Keratinocyte (primary cell): ENCODE measurements at regions not wholly inside any gene's neighbourhood (a gene's known extent, or its start where the extent isn't known, plus 50 kb on each side); places are given as distances from the start of the nearest gene placed in this dataset.

Source experiments
- DNase-seq: peaks from one replicate; pipeline ENCODE4 v3.0.0-alpha.2; 2011; ENCODE audit warnings: low read depth, missing footprints, low spot score
- FAIRE-seq: peaks from 2 replicates; lab custom pipeline; 2011; peaks lifted over from hg19 to GRCh38; lab: Jason Lieb, UNC
- H2AFZ ChIP-seq: 2 replicates; pipeline ENCODE4 v1.6.0; 2012; ENCODE audit warnings: low read length, control low read depth, inconsistent platforms; ENCODE audit not compliant: control insufficient read depth
- H3K27ac ChIP-seq: 2 replicates; pipeline ENCODE4 v1.5.1; 2011; ENCODE audit warnings: low read length; ENCODE audit not compliant: control insufficient read depth, insufficient read depth
- H3K27me3 ChIP-seq: 3 replicates; pipeline ENCODE4 v1.6.0; 2011; ENCODE audit warnings: low read length; ENCODE audit not compliant: control insufficient read depth, insufficient read depth; ENCODE audit errors: extremely low read depth
- H3K36me3 ChIP-seq, 2 experiments: 2 replicates in 1 of 2; 3 replicates in 1 of 2; pipeline ENCODE4 v1.5.1; 2011; ENCODE audit warnings: low read length in 2 of 2, mild to moderate bottlenecking in 1 of 2; ENCODE audit not compliant: control insufficient read depth in 2 of 2, insufficient read depth in 2 of 2; ENCODE audit errors: extremely low read depth in 1 of 2
- H3K4me1 ChIP-seq: 3 replicates; pipeline ENCODE4 v1.5.1; 2011; ENCODE audit warnings: low read length; ENCODE audit not compliant: control insufficient read depth, insufficient read depth; ENCODE audit errors: extremely low read depth
- H3K4me2 ChIP-seq: 3 replicates; pipeline ENCODE4 v1.6.0; 2011; ENCODE audit warnings: low read depth, low read length; ENCODE audit not compliant: control insufficient read depth, insufficient read depth; ENCODE audit errors: extremely low read depth
- H3K4me3 ChIP-seq, 3 experiments: fragments of 200-600 bp in 1 of 3; sonication (generic) in 1 of 3; 2 replicates in 2 of 3; 3 replicates in 1 of 3; pipeline ENCODE4 v1.5.1; 2011 to 2016; ENCODE audit warnings: low read length in 3 of 3, mild to moderate bottlenecking in 3 of 3, control low read depth in 2 of 3, inconsistent platforms in 1 of 3, low read depth in 1 of 3, mixed read lengths in 1 of 3, mixed run types in 1 of 3, moderate library complexity in 1 of 3; ENCODE audit not compliant: control insufficient read depth in 2 of 3, insufficient read depth in 2 of 3; ENCODE audit errors: extremely low read depth in 1 of 3
- H3K79me2 ChIP-seq: 2 replicates; pipeline ENCODE4 v1.6.0; 2012; ENCODE audit warnings: low read length; ENCODE audit not compliant: control insufficient read depth, insufficient read depth
- H3K9ac ChIP-seq: 3 replicates; pipeline ENCODE4 v1.6.0; 2011; ENCODE audit warnings: low read length; ENCODE audit not compliant: control insufficient read depth, insufficient read depth; ENCODE audit errors: extremely low read depth
- H3K9me1 ChIP-seq: 3 replicates; pipeline ENCODE4 v1.6.0; 2011; ENCODE audit warnings: low read length; ENCODE audit not compliant: control insufficient read depth, insufficient read depth; ENCODE audit errors: extremely low read depth
- H3K9me3 ChIP-seq: 2 replicates; pipeline ENCODE4 v1.5.1; 2012; ENCODE audit warnings: low read depth, low read length; ENCODE audit not compliant: control insufficient read depth
- H4K20me1 ChIP-seq: 3 replicates; pipeline ENCODE4 v1.6.0; 2011; ENCODE audit warnings: low read length; ENCODE audit not compliant: control insufficient read depth, insufficient read depth; ENCODE audit errors: extremely low read depth
- EZH2 ChIP-seq: IDR thresholded peaks from one replicate; pipeline ENCODE4 v1.6.1; 2012; ENCODE audit warnings: inconsistent platforms, mild to moderate bottlenecking, low read length, moderate library complexity
- dilution Hi-C: fragments of 300-500 bp; cut with MboI; formaldehyde crosslinking; loops from one replicate; pipeline ENCODE4 v1.7.0; 2020; ENCODE audit warnings: low sequenced_read_pairs; ENCODE audit not compliant: extremely low pct_ligation_motif_present
- TF ChIP-seq, protein P1 (sequence below), 3 experiments: IDR thresholded peaks in 1 of 3; conservative IDR thresholded peaks in 1 of 3; optimal IDR thresholded peaks in 1 of 3; 2 replicates in 2 of 3; 3 replicates in 1 of 3; pipeline versions ENCODE3 to v1.5.1; 2011; ENCODE audit warnings: low read length in 3 of 3, mild to moderate bottlenecking in 3 of 3, moderate library complexity in 2 of 3, control low read depth in 1 of 3, inconsistent platforms in 1 of 3; ENCODE audit not compliant: insufficient read depth in 2 of 3; ENCODE audit errors: extremely low read depth in 1 of 3

DNA sequence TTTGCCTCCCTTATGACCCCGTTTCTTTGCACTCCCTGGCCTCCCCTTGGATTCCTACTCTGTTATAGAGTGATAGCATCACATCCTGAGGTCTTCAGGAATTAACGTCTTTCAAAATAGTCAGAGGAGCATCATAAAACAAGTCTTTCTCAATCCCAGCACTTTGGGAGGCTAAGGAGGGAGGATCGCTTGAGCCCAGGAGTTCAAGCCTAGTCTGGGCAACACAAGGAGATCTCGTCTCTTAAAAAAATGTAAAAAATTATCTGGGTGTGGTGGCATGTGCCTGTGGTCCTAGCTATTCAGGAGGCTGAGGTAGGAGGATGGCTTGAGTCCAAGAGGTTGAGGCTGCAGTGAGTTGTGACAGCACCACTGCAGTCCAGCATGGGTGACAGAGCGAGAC lies 68.7 kb upstream of the AMPD3 start:
- FAIRE-seq (no peak), DNase-seq (no peak)
- Histone ChIP-seq H3K4me2 (no peak overlapping the region), H3K4me1 (peaks cover 4% of the 10 kb centered on the region), H3K9me1 (no peaks in the 10 kb centered on the region), H3K9me3 (no peaks in the 10 kb centered on the region), H3K36me3 (no peaks in the 10 kb centered on the region), H3K79me2 (no peaks in the 10 kb centered on the region), H2AFZ (no peak overlapping the region), H3K9ac (no peak overlapping the region), H4K20me1 (no peaks in the 10 kb centered on the region), H3K4me3 (no peak overlapping the region), H3K27me3 (peaks cover 16% of the 10 kb centered on the region), H3K27ac (no peak overlapping the region)
- dilution Hi-C loops, result no loop called here
- no peak for TF ChIP-seq EZH2
- TF ChIP-seq, protein P1, sequence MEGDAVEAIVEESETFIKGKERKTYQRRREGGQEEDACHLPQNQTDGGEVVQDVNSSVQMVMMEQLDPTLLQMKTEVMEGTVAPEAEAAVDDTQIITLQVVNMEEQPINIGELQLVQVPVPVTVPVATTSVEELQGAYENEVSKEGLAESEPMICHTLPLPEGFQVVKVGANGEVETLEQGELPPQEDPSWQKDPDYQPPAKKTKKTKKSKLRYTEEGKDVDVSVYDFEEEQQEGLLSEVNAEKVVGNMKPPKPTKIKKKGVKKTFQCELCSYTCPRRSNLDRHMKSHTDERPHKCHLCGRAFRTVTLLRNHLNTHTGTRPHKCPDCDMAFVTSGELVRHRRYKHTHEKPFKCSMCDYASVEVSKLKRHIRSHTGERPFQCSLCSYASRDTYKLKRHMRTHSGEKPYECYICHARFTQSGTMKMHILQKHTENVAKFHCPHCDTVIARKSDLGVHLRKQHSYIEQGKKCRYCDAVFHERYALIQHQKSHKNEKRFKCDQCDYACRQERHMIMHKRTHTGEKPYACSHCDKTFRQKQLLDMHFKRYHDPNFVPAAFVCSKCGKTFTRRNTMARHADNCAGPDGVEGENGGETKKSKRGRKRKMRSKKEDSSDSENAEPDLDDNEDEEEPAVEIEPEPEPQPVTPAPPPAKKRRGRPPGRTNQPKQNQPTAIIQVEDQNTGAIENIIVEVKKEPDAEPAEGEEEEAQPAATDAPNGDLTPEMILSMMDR (optimal IDR thresholded peaks at IDR 0.05 in 1 of 3, IDR thresholded peaks at IDR 0.05 in 1 of 3, conservative IDR thresholded peaks at IDR 0.05 in 1 of 3; ENCODE audit: extremely low read depth in 1 of 3, insufficient read depth in 2 of 3, low read length in 3 of 3), result no peak

DNA sequence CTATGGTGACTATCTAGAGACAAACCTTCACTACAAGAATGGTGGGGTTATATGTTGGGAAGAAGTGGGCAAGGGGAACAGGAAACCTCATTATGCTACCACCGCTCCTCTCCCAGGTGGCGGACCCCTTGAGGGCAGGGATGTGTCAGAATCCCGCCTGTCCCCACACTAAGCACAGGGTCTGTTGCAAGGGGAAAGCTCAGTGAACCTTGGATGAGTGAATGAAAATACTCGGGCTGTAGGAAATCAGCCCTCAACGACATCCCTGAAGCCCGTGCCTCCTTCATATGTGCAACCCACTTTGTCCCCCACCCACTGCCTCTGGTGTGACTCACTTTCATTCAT lies 68.2 kb upstream of the AMPD3 start:
- Histone ChIP-seq H2AFZ (no peak overlapping the region), H4K20me1 (no peaks in the 10 kb centered on the region), H3K4me1 (peaks cover 4% of the 10 kb centered on the region), H3K4me3 (no peak overlapping the region), H3K4me2 (no peak overlapping the region), H3K9me1 (no peaks in the 10 kb centered on the region), H3K27ac (no peak overlapping the region), H3K27me3 (peaks cover 16% of the 10 kb centered on the region), H3K79me2 (no peaks in the 10 kb centered on the region), H3K36me3 (no peaks in the 10 kb centered on the region), H3K9ac (no peak overlapping the region), H3K9me3 (no peaks in the 10 kb centered on the region)
- dilution Hi-C loops, result no loop called here
- FAIRE-seq, result no peak
- no peak for TF ChIP-seq EZH2
- TF ChIP-seq, protein P1 (optimal IDR thresholded peaks at IDR 0.05 in 1 of 3, IDR thresholded peaks at IDR 0.05 in 1 of 3, conservative IDR thresholded peaks at IDR 0.05 in 1 of 3; ENCODE audit: extremely low read depth in 1 of 3, insufficient read depth in 2 of 3, low read length in 3 of 3), result no peak
- DNase-seq, result no peak
